CD4-positive, alpha-beta T cell treated with Interleukin-15 for 1 hour (primary cell): ENCODE measurements at regions not wholly inside any gene's neighbourhood (a gene's known extent, or its start where the extent isn't known, plus 50 kb on each side); places are given as distances from the start of the nearest gene placed in this dataset.
A peak's percentile ranks its signal among the peaks of the same experiment; 100 is the strongest.
"Not testable (repeated sequence)": the region's sequence is repeated elsewhere in the genome, so short reads cannot be mapped to it uniquely, and the experiment has no call there.

ENCODE experiments used
- DNase-seq: peaks from one replicate; pipeline ENCODE4 v3.0.0-alpha.2; 2020

DNA sequence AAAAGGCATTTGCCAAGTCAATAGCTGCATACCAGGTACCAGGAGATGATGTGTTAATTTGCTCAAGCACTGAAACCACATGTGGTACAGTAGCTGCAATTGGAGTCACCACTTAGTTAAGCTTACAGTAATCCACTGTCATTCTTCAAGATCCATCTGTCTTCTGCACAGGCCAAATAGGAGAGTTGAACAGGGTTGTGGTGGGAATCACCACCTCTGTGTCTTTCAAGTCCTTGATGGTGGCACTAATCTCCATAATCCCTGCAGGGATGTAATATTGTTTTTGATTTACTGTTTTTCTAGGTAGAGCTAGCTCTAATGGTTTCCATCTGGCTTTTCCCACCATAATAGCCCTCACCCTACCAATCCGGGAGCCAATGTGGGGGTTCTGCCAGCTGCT, 91.9 kb downstream of the FCRL5 start:
- no peak for DNase-seq

DNA sequence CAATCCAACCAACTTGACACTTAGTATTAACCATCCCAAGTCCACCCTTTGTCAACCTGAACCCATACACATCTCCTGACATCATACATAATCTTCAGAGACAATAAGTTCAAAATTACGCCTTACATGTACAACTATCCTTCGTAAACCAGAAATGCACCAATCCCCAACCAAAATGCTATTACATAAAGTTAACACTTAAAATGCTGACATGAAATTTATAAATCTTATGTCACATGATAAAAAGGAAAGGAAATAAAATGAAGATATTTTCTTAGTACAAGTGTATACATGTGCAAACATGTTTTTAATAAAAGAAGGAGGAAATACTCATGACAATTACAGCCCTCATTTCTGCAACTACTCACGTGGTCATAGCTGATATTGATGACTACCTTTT, 95.0 kb downstream of the FCRL5 start:
- no peak for DNase-seq

- no peak for DNase-seq
These were observed 97.0 kb downstream of the FCRL5 start for GRCh38 chr1:157455318-157455717.

DNA sequence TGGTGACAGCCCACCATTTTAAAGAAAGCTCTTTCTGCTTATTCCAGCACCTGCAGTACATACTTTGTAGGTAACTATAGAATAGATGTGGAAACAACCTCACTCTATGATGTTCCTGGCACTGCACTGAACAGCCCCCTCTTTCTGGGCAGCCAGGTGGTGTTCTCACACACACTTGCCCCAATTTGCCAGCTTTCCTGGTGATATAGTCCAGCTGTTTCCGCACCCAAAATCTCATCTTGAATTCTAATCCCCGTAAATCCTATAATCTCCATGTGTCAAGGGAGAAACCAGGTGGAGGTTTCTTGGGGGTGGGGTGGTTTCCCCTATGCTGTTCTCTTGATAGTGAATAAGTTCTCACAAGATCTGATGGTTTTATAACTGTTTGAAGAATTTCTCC, 102.2 kb downstream of the FCRL5 start:
- no peak for DNase-seq

- DNase-seq: no peak
These were observed 103.7 kb downstream of the FCRL5 start for GRCh38 chr1:157448636-157449035.

- DNase-seq: not testable (repeated sequence)
These were observed 106.0 kb downstream of the FCRL5 start for GRCh38 chr1:157446356-157446755.

GRCh38 chr1:157445616-157446140, 106.6 kb downstream of the FCRL5 start:
- DNase-seq: not testable (repeated sequence)

GRCh38 chr1:157442065-157442464, 110.2 kb downstream of the FCRL5 start:
- no peak for DNase-seq

- DNase-seq: no peak
These were observed 112.9 kb downstream of the FCRL5 start for GRCh38 chr1:157439302-157439954.

DNA sequence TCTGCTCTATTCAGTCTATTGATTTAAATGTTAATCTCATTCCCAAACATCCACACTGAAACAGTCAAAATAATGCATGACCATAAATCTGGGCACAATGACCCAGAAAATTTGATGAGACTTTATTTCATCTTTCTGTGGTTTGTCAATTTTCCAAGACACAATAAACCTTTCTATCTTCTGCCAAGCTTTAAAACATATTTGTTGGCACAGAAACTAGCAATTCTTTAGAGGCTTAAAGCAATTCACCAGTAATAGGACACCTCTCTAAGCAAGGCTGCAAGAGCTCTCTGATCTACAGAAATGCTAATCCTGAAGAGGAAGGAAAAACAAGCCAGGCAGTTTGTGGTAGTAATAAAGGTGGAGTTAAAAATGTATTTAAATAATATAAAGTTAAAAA, 113.7 kb downstream of the FCRL5 start:
- no peak for DNase-seq

DNA sequence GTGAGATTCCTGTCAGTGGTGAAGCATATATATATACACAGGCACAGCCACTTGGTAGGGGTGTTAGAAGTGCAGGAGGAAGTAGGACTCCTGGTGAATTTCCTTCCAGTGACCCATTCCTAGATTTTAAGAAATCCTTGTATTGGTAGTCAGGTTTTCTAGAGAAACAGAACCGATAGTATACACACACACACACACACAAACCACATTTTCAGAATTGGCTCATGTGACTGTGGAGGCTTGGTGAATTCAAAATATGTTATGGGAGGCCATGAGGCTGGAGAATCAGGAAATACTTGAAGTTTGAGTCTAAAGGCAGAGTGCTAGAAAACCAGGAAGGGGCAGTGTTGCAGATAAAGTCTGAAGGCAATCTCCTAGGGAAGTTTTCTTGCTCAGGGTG, 114.2 kb downstream of the FCRL5 start:
- no peak for DNase-seq

DNA sequence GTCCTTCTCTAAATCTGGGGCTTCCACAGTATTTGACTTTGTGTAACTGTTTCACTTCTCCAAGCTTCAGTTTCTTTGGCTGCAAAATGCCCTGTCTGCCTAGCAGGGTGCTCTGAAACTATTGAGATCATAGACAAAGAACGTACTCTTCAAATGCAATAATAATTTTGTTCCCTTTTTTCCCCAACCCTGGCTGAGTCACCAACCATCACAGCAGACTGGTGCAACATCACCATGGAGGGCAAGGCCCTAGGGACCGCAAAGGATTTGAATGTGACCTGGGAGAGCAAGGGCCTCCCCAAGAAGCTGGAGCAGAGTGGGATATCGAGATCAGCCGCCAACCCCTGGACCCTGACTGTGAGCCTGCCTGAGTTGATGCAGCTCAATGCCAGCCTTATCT, 115.0 kb downstream of the FCRL5 start:
- peak; percentile 35 for DNase-seq

GRCh38 chr1:157431751-157432150, 120.6 kb downstream of the FCRL5 start:
- DNase-seq: no peak

- no peak for DNase-seq
These were observed 122.6 kb downstream of the FCRL5 start for GRCh38 chr1:157429601-157430240.

- not testable (repeated sequence) for DNase-seq
These were observed 128.6 kb downstream of the FCRL5 start for GRCh38 chr1:157423764-157424163.

- DNase-seq: no peak
These were observed 132.3 kb downstream of the FCRL5 start for GRCh38 chr1:157419845-157420542.

- no peak for DNase-seq
These were observed 133.7 kb downstream of the FCRL5 start for GRCh38 chr1:157418659-157419058.

GRCh38 chr1:157418231-157418630, 134.1 kb downstream of the FCRL5 start:
- no peak for DNase-seq

- no peak for DNase-seq
These were observed 136.7 kb downstream of the FCRL5 start for GRCh38 chr1:157415661-157416060.

DNA sequence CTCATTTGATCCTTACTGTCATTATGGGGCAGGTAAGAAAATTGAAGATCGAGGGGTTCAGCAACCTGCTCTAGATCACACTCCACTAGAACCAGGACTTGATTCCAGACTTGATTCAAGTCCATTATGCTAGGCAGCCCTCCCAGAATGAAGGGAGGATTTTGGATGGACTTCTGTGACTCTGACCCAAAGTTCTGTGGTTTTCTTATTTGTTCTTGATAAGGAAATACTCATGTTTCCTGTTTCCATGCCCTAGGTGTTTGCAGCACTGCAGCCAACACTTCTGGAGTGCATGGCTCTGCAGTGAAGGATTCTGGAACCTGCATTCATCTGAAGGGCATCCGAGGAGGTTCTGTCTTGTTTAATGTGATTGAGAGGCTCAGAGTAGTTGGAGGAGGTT, 140.0 kb downstream of the FCRL5 start:
- DNase-seq: no peak

GRCh38 chr1:157411769-157412168, 140.5 kb downstream of the FCRL5 start:
- no peak for DNase-seq

- no peak for DNase-seq
These were observed 141.3 kb downstream of the FCRL5 start for GRCh38 chr1:157411064-157411463.

DNA sequence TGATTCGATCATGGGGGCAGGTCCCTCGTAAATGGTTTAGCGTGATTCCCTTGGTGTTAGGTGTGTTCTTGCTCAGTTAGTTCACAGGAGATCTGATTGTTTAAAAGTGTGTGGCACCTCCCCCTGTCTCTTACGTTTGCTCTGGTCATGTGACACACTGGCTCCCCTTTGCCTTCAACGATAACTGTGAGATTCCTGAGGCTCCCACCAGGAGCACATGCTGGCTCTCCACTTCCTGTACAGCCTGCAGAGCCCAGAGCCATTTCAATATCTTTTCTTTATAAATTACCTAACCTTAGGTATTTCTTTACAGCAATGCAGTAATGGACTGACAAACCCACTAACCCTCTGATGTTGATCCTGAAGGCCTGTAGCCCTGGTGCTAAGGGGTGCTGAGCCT, 141.9 kb downstream of the FCRL5 start:
- no peak for DNase-seq

- DNase-seq: no peak
These were observed 142.4 kb downstream of the FCRL5 start for GRCh38 chr1:157409927-157410326.
